COLO668 (cell line): ENCODE measurements at regions not wholly inside any gene's neighbourhood (a gene's known extent, or its start where the extent isn't known, plus 50 kb on each side); places are given as distances from the start of the nearest gene placed in this dataset.
A peak's percentile ranks its signal among the peaks of the same experiment; 100 is the strongest.

ENCODE experiments used
- DNase-seq: peaks from one replicate; lab custom pipeline; 2025; ENCODE audit not compliant: unreplicated experiment; lab: John Stamatoyannopoulos, UW

GRCh38 chr4:31051565-31051964 is 331.4 kb downstream of the PCDH7 start:
- DNase-seq: no peak

- DNase-seq: no peak
Observed at GRCh38 chr4:31052519-31052918, 332.4 kb downstream of the PCDH7 start.

GRCh38 chr4:31053451-31053850 is 333.3 kb downstream of the PCDH7 start:
- no peak for DNase-seq

GRCh38 chr4:31054295-31054694 is 334.1 kb downstream of the PCDH7 start:
- no peak for DNase-seq

GRCh38 chr4:31058656-31059055 is 338.5 kb downstream of the PCDH7 start:
- no peak for DNase-seq

- DNase-seq: no peak
Observed at GRCh38 chr4:31059753-31060522, 339.8 kb downstream of the PCDH7 start.

- DNase-seq: no peak
Observed at GRCh38 chr4:31065086-31065485, 344.9 kb downstream of the PCDH7 start.

GRCh38 chr4:31068257-31069075 is 348.3 kb downstream of the PCDH7 start:
- no peak for DNase-seq

- no peak for DNase-seq
Observed at GRCh38 chr4:31069151-31069550, 349.0 kb downstream of the PCDH7 start.

- no peak for DNase-seq
Observed at GRCh38 chr4:31071508-31072486, 351.6 kb downstream of the PCDH7 start.

GRCh38 chr4:31075969-31076368 is 355.8 kb downstream of the PCDH7 start:
- no peak for DNase-seq

- no peak for DNase-seq
Observed at GRCh38 chr4:31078661-31079060, 358.5 kb downstream of the PCDH7 start.

- DNase-seq: no peak
Observed at GRCh38 chr4:31080887-31081286, 360.7 kb downstream of the PCDH7 start.

GRCh38 chr4:31081366-31081765 is 361.2 kb downstream of the PCDH7 start:
- no peak for DNase-seq

GRCh38 chr4:31083456-31083855 is 363.3 kb downstream of the PCDH7 start:
- no peak for DNase-seq

- DNase-seq: no peak
Observed at GRCh38 chr4:31084806-31085416, 364.7 kb downstream of the PCDH7 start.

GRCh38 chr4:31085689-31086088 is 365.5 kb downstream of the PCDH7 start:
- DNase-seq: no peak

GRCh38 chr4:31086756-31087330 is 366.7 kb downstream of the PCDH7 start:
- no peak for DNase-seq

GRCh38 chr4:31088600-31089230 is 368.5 kb downstream of the PCDH7 start:
- no peak for DNase-seq

- peak; percentile 37 for DNase-seq
Observed at GRCh38 chr4:31089815-31090214, 369.6 kb downstream of the PCDH7 start.
